NCI-H1436 treated with DMSO at 0.1 percent for 48 hours (cell line): ENCODE measurements at regions not wholly inside any gene's neighbourhood (a gene's known extent, or its start where the extent isn't known, plus 50 kb on each side); places are given as distances from the start of the nearest gene placed in this dataset.
A peak's percentile ranks its signal among the peaks of the same experiment; 100 is the strongest.
"Not testable (repeated sequence)": the region's sequence is repeated elsewhere in the genome, so short reads cannot be mapped to it uniquely, and the experiment has no call there.

Experiments used
- DNase-seq: peaks from one replicate; lab custom pipeline; 2025; lab: John Stamatoyannopoulos, UW

DNA sequence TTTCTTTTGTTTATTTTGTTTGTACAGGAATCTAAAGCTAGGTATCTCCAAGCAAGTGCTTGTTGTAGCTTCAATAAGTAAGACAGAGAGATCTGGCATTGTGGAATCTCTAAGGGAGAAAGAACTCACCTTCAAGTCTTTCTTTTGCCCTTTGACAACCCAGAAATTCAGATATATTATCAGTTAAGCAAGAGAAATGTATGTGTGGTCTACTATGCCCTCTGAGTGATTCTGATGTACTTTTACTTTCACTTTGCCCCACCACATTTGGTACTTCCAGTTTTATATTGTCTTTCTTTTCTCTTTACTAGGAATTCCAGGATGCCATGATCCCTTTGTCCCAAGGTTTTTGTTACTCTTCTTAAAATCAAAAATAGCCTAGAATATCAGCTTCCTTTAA, 259.6 kb upstream of the PIK3C3 start:
- no peak for DNase-seq

DNA sequence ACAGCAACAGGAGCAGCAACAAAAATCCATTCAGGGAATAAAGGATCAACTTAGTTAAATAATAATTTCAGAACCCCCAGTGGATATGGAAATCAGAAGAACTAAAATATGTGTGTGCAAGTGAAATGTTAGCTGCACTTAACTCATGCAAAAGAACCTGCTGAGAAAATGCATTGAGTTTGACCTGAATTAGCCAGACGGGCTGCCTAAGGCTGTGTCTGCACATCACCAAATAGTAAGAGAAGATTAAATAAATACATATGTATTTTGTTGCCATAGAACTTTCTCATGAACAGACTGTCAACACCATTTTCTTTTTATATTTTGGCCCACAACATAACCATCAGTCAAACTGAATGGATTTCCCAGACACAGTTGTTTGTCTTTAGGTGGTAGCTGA, 262.0 kb upstream of the PIK3C3 start:
- DNase-seq, result no peak

DNA sequence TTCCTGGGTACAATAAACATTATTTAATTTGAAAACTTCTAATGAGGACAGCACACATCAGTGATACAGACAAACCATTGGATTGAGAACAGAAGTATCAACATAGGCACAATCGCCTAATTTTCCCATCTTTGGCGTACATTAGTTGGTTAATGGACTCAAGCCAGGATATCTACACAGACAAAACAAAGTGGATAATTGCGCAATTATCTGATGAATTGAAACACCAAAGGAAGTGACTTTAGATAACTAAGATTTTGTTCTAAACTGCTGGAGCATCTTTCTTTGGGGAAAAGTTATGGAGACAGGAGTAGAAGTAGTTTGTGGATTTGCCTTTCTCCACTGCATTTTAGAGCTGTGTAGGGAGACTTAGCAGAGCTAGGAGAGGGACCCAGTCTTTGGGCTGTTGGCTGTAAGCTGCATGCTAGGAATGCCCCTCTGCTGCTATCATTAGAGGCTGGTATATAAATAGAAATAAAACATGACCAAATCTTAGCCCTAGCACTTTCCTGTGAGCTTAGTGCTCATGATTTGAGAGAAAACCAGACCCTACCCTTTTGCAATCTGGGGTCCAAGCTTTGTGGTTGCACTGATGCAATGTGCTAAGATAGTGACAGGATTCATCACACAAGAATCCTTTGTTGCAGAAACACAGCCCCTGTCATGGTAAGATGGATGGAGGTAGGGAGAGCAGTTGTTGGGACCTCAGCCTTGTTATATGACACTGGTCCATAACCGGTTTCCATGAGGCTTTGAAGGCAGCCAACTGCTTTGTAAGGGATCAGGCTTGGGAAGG, 264.5 kb upstream of the PIK3C3 start:
- no peak for DNase-seq

DNA sequence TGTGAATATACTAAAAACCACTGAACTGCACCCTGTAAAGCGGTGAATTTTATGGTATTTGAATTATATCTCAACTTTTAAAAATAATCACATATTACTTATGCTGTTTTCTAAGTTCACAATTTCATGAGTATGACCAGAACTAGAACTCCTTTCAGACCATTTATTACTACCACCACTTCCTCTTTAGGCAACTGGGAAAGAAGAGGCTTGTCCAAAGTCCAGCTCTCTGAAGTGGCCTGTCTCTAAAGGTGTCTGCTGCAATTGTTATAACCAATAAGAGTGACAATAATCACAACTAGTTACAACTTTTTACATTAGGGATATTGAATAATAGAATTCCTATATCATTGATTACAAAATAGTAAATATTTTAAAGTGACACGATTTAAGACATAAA, 267.9 kb upstream of the PIK3C3 start:
- DNase-seq, result no peak

DNA sequence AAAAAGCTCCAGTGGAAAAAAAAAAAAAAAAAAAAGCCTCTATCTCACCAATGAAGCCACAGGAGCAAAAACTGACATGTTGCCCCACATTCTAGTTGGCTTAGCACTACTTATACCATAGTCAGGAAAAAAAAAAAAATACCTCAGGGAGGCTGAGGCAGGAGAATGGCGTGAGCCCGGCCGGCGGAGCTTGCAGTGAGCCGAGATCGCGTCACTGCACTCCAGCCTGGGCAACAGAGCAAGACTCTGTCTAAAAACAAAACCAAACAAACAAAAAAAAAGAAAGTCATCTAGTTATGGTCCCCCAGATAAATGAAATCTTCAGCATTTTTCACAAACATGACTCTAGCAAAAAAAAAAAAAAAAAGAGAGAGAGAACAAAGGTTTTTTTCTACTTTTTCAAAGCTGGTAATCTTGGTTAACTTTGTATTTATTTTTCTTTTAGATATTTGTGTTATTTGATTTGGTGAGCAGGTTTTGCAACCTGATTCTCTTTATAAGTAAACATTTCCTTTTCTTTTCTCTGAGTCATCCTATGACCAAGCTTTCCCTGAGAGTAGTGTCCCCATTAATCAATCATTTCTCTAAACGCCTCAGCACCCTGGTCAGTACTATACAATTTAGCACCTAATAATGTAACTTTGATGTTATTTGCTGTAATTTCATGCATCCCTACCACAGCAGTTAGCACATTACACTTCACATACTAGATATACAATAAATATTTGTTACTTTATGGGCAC, 273.7 kb upstream of the PIK3C3 start:
- DNase-seq, result no peak

DNA sequence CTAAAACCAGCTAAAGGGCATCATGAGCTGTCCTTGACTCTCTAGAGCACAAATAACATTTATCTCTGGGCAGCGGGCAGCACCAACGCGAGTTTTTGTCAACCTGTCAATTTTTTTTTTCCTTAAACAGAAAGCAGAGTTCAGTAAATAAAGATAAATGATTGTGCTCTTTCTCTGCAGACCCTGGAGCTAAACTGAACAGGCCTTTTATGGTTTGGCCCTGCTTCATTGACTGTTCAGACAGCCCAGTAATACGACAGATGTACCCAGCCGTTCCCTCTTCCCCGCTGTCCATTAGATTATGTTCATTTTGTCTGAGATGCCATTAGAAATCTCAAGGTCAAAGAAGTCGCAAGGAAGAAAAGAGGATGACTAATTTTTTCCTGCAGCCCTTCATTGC, 280.5 kb upstream of the PIK3C3 start:
- no peak for DNase-seq

DNA sequence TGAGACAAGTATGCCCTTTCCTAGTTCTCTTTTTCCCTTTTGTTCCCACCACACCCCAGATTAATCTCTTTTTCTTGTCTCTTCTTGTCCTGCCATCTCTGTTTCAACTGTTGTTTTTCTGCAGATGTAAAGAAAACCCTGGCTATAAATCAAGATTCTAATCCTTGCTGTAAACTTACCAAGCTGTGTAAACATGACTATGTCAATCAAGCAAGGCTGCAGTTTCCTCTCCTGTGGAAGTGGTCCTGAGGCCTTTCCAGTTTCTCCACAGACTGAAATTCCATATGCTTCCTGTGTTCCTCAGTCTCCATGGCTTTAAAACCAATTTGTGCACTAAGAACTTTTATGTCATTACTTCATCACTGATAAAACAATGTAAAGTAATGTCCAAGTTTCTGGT, 288.8 kb upstream of the PIK3C3 start:
- peak; percentile 27 for DNase-seq

DNA sequence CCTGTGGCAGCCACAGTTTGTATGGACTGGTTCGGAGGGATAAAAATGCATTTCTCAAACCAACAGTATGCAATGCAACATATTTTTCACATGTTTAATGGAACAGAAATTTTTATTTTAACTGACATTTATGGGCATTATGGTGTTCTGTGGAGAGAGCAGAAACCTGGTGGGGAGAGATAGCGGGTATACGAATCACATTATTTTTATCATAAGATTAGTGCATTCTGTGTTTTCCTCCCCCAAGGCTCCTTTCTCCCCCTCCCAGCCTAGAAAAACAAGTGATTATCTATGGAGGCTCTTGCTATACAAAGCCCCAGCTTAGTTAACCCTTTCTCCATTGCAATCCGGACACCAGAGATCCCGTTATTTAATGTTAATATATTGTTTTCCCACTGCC, 289.8 kb upstream of the PIK3C3 start:
- no peak for DNase-seq

DNA sequence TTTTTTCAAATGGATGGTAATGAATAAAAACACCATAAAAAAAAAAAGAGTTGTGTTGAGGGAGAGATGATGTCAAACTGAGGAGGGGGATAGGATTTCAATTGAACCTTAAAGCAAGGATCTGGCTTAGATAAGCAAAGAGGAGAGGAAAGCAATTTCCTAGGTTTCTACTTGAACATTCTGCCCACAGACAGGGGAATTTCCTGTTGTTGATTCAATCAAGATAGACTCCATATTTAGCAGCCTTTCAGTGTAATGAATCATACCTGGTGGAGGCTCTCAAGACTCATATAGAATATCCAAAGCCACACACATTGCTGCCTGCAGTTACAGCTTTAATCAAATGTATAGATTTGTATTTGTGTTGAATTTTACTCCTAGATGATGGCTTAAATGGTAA, 294.4 kb upstream of the PIK3C3 start:
- no peak for DNase-seq

DNA sequence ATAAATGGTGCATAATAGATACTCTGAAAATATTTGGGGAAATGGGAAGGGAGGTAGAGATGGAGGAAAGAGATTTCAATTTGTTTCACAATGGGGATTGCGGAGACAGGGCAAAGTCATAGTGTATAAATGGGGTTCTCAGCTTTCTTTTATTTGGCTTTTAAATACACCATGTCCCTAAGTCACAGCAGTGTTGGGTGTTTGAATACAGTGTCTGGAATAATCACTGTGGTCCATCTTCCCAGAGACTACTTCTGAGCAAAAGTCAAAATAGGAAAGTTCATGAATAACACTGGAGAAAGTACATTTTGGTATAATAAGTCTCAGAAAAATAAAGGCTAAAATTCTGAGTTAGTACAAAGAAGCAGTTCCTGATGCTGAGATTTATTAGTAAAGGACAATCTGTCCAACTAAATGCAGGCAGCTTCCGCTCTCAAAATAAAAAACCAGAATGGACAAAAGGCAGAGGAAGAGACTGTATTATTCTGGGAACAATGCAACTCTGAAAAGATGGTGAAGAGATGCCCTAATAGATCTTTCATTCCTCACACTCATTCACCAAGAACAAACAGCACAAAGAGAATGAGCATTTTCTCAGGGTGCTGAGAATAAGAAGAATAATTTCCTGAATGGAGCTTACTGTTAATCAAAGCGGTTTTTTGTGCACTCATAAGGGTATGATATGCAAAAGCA, 295.4 kb upstream of the PIK3C3 start:
- no peak for DNase-seq

DNA sequence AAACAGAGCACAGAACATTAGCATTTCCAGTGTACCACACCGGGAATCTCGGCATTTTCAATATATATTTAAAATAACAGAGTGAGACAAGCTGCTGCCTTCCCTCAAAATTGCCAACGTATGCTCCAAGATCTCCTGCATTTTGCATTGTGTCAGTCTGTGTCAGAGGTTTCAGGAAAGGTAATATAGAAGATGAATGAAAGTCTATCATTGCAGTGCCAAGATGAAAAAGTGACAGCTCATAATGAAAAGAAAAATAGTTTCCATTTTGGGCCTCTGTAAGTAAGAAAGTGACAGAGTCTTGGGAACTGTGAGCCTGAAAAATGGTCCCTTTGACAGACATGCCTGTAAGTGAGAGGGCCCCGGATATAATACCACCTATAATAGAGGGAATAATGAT, 297.8 kb upstream of the PIK3C3 start:
- no peak for DNase-seq

DNA sequence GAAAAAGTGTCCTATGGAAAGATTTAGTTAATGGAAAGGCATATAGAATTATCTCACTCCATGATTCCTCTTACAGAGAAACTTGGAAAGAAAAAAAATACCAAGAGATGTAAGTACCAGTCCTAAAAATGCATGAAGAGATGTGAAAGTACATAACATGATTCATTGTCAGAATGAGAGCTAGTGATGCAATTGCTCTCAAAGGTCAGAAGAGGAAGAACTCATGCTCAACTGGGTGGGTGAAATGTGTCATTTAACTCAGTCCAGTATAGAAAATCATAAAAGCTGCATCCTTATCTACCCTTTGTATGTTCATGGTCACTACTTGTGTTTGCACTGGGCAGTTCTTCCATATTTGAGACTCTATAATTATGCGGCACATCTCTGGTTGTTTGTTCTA, 300.0 kb upstream of the PIK3C3 start:
- DNase-seq, result no peak

DNA sequence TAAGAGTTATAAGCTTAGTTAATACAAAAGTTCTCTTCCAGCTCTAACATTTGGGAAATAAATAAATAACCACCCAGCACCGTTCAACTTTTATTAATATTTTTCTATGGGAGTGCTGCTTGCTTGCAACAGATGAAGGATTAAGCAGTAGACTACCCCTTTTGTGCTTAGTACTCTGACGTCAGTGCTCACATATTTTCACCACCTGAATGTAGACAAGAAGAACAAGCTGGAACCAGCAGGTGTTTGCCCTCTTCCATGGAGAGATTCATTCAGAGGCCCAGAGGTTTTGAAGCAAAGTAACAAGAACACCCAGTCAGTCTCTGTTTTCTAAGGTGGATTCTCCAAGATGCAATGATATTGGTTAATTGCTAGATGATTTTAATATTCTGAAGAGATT, 307.1 kb upstream of the PIK3C3 start:
- no peak for DNase-seq

DNA sequence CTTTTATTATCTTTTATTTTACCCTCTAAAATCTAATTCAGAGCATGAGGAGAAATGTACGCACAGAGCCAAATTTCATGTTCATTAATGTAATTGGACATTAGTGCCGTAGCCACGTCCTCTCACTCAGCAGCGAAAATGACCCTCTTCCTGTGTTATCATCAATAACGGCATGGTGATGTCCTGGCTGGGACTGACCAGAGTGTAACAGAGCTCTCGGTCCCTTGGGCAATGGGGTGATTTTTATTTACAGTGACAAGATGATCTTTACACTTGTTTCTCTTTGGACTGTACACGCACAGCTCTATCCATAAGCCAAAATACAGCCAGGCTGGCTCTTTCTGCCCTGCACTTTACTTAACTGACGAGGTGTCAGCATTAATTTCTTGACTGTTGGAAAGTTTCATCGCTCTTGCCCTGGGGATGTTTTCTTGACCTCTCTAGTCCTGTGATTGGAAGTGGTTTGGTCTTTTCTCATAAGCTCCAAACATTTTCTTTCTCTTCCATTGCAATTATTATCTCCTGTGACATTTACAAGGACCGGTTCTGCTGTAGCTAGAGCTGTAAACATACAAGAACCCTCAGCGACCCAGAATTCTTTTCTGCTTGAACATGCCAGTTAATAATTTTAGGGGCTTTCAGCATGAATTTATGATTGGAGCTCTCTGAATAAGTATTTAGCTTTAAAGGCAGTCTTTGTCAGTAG, 308.0 kb upstream of the PIK3C3 start:
- DNase-seq, result no peak

DNA sequence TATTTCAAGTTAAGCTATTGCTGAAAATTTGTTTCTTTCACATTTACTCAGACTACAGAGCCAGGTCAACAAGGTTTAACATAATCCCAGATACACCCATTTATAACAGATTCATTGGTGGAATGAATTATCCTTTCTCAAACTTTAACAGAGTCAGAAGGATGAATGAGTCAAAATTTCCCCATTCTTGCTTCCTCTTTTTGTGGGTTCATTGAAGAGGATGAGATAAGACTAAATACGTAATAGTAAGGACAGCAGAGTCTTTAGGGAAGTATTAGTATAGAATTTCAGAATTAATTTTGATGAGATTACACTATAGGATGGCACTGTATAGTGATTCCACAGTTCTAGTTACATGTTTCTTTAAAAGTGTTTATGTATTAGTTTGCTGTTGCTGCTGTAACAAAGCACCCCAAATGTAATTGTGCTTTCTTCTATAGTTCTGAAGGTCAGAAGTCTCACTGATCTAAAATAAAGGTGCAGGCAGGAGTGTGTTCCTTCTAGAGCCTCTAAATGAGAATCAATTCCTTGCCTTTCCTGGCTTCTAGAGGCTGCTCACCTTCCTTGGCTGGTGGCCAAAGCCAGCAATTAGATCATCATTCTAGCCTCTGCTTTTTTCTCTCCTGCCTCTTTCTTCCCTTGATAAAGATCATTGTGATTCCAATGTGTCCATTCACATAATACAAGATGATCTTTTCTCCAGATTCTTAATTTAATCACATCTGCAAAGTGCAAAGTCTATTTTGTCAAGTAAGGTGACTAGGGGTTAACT, 309.3 kb upstream of the PIK3C3 start:
- no peak for DNase-seq

DNA sequence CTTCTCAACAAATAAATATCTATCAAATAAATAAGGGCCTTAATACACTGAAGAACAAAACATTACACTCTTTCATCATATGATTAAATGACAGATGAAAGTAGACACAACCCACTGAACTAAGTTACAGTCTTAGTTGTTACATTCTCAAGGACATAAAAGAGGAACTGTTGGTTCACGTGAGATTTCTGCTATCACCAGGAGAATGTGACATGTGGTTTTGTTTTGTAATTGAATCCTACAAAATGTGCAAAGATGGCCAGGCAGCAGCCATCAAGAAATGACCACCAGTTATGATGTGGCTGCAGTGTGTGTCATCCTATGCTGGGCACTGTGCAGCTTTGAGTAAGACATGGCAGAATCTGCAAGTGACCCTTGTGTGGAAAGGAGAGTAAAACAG, 310.6 kb upstream of the PIK3C3 start:
- no peak for DNase-seq

DNA sequence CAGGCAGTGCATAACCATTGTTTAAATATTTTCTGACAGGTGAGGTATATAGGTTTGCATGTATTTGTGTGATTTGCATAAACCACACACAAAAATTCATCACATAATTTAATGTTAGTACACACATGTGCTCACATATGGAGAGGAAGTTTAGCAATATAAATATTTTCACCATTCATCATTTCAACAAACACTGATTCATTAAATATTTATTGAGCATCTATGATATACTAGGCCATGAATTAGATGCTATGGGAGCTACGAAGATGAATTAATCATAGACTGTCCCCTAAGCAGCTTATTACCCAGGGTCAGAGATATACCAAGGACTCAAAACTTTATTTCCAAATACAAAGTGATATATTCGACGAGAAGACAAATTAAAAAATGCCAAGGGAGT, 311.6 kb upstream of the PIK3C3 start:
- no peak for DNase-seq

DNA sequence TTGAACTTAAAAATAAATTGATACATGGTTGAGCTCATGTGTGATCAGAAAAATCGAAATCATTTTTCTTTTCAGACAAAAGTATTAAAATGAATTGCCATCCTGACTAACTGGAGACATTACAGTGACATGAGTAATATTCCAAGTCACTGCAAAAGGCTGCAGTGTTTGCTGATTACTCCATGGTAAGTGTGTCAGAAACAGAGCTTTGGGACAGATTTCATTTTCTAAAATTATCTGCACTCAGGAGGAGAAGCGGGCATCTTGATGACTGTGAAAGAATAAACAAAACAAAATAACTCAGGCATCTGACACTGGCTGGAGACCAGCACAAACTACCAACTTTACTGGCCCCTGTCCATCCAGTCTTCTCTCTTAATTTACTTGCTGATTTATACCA, 312.3 kb upstream of the PIK3C3 start:
- no peak for DNase-seq

DNA sequence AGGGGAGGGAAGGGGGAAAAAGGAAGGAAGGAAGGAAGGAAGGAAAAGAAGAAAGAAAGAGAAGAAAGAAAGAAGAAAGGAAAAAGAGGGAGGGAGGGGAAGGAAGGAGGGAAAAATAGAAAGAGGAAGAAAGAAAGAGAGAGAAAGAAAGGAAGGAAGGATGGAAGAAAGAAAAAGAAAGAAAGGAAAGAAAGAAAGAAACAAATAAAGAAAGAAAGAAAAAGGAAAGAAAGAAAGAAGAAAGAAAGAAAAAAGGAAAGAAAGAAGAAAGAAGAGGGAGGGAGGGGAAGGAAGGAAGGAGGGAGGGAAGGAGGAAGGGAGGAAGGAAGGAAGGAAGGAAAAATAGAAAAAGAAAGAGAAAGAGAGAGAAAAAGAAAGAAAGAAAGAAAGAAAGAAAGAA, 315.8 kb upstream of the PIK3C3 start:
- DNase-seq, result no peak

DNA sequence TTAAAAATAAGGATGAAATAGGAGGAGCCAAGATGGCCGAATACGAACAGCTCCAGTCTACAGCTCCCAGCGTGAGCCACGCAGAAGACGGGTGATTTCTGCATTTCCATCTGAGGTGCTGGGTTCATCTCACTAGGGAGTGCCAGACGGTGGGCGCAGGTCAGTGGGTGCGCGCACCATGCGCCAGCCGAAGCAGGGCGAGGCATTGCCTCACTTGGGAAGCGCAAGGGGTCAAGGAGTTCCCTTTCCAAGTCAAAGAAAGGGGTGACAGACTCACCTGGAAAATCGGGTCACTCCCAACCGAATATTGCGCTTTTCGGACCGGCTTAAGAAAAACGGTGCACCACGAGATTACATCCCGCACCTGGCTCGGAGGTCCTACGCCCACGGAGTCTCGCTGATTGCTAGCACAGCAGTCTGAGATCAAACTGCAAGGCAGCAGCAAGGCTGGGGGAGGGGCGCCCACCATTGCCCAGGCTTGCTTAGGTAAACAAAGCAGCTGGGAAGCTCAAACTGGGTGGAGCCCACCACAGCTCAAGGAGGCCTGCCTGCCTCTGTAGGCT, 323.2 kb upstream of the PIK3C3 start:
- not testable (repeated sequence) for DNase-seq

DNA sequence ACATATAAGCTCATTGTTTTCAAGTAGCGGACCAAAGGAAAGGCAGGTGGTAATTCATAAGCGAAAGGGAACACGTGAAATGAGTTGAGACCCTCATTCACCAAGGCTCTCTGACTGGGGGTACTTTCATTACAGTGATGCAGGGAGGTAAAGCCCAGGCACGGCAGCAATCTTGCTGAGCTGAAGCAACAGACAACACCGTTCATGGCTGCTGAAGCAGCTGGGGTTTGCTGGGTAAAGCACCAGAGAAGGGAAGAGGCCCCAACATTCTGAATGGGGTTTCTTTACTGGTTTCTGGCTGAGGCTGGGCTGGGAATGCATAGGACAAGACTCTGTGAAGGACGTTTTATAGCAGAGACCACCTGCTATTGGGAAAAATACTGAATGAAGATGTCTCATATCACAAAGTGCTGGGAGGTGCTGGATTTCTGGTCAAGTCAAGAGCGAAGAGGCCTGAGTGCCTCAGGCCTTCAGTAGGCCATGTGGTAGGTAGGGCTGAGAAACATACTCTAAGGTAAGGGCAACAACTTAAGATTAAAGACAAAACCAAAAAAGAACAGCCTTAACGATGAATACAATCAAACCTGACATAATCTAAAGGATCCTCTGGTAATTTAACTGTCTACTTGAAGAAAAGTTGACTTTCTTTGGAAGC, 324.7 kb upstream of the PIK3C3 start:
- no peak for DNase-seq
